GM23338 (cell line): ENCODE measurements at regions not wholly inside any gene's neighbourhood (a gene's known extent, or its start where the extent isn't known, plus 50 kb on each side); places are given as distances from the start of the nearest gene placed in this dataset.
A peak's percentile ranks its signal among the peaks of the same experiment; 100 is the strongest.

Source experiments
- ATAC-seq: fragments of 200-7000 bp; cut with Tn5 transposase; 3 replicates; pipeline ENCODE4 v1.9.1; 2020
- DNase-seq: peaks from one replicate; pipeline ENCODE4 v3.0.0-alpha.2; 2015; ENCODE audit warnings: low spot score
- H2AFZ ChIP-seq: fragments of 200-600 bp; sonication (generic); 2 replicates; pipeline ENCODE4 v1.8.0; 2016; ENCODE audit warnings: antibody characterized with exemption, mild to moderate bottlenecking, moderate library complexity
- H3F3A ChIP-seq: fragments of 200-600 bp; sonication (generic); replicated peaks from 2 replicates; pipeline ENCODE4 v1.8.0; 2017; ENCODE audit warnings: antibody characterized with exemption, mixed run types, low read depth
- H3K27ac ChIP-seq: fragments of 200-600 bp; sonication (generic); 2 replicates; pipeline ENCODE4 v1.6.1; 2016; ENCODE audit warnings: low read depth
- H3K27me3 ChIP-seq: fragments of 200-600 bp; sonication (generic); 2 replicates; pipeline ENCODE4 v1.8.0; 2016; ENCODE audit warnings: mild to moderate bottlenecking, mixed run types, moderate library complexity; ENCODE audit not compliant: insufficient read depth
- H3K36me3 ChIP-seq: fragments of 200-600 bp; sonication (generic); 2 replicates; pipeline ENCODE4 v1.8.0; 2016; ENCODE audit warnings: mild to moderate bottlenecking; ENCODE audit not compliant: insufficient read depth
- H3K4me1 ChIP-seq: fragments of 200-600 bp; sonication (generic); 2 replicates; pipeline ENCODE4 v1.8.0; 2016; ENCODE audit warnings: mild to moderate bottlenecking, moderate library complexity; ENCODE audit not compliant: insufficient read depth
- H3K4me2 ChIP-seq: fragments of 200-600 bp; sonication (generic); 2 replicates; pipeline ENCODE4 v1.7.1; 2017; ENCODE audit warnings: mixed run types
- H3K4me3 ChIP-seq: fragments of 200-600 bp; sonication (generic); 2 replicates; pipeline ENCODE4 v1.6.1; 2016; ENCODE audit warnings: mixed run types
- H3K79me2 ChIP-seq: fragments of 200-600 bp; sonication (generic); replicated peaks from 2 replicates; pipeline ENCODE4 v1.8.0; 2017; ENCODE audit warnings: mild to moderate bottlenecking; ENCODE audit not compliant: insufficient read depth
- H3K9me2 ChIP-seq: fragments of 200-600 bp; sonication (generic); 2 replicates; pipeline ENCODE4 v1.8.0; 2017; ENCODE audit not compliant: insufficient read depth
- H4K20me1 ChIP-seq: fragments of 200-600 bp; sonication (generic); replicated peaks from 2 replicates; pipeline ENCODE4 v1.8.0; 2017; ENCODE audit warnings: mild to moderate bottlenecking; ENCODE audit not compliant: insufficient read depth
- H3K27ac Mint-ChIP-seq: 2 replicates; pipeline ENCODE4 v1.8.0; 2020; ENCODE audit warnings: inconsistent platforms, mild to moderate bottlenecking, moderate library complexity, mixed read lengths
- H3K27me3 Mint-ChIP-seq: 3 replicates; pipeline ENCODE4 v1.8.0; 2022; ENCODE audit warnings: low read depth, mild to moderate bottlenecking, moderate library complexity, mixed read lengths, inconsistent platforms; ENCODE audit not compliant: insufficient read depth, poor library complexity
- H3K36me3 Mint-ChIP-seq: 3 replicates; pipeline ENCODE4 v1.8.0; 2021; ENCODE audit warnings: low read depth, mild to moderate bottlenecking, inconsistent platforms, moderate library complexity, mixed read lengths
- H3K4me1 Mint-ChIP-seq: 3 replicates; pipeline ENCODE4 v1.8.0; 2020; ENCODE audit warnings: mild to moderate bottlenecking, inconsistent platforms, mixed read lengths
- H3K4me3 Mint-ChIP-seq: 3 replicates; pipeline ENCODE4 v1.8.0; 2021; ENCODE audit warnings: moderate library complexity, mild to moderate bottlenecking, inconsistent platforms, mixed read lengths
- H3K9me3 Mint-ChIP-seq: 3 replicates; pipeline ENCODE4 v1.8.0; 2020; ENCODE audit warnings: moderate library complexity, mild to moderate bottlenecking, inconsistent platforms, mixed read lengths
- CREB1 ChIP-seq: fragments of 250-450 bp; sonication (Bioruptor Pico); IDR thresholded peaks from 2 replicates; pipeline ENCODE4 v1.5.0; 2020; ENCODE audit warnings: low read depth, mild to moderate bottlenecking, moderate library complexity
- EZH2 ChIP-seq: fragments of 200-600 bp; sonication (generic); IDR thresholded peaks from one replicate; pipeline ENCODE4 v1.8.0; 2017; ENCODE audit warnings: antibody characterized with exemption, mild to moderate bottlenecking, low read depth; ENCODE audit not compliant: unreplicated experiment
- EZH2phosphoT487 ChIP-seq: fragments of 200-600 bp; sonication (generic); IDR thresholded peaks from one replicate; pipeline ENCODE4 v1.8.1; 2018; ENCODE audit warnings: antibody characterized with exemption; ENCODE audit not compliant: unreplicated experiment
- NANOG ChIP-seq: IDR thresholded peaks from 2 replicates; pipeline ENCODE4 v1.6.1; 2016; ENCODE audit warnings: antibody characterized with exemption, borderline replicate concordance
- POLR2AphosphoS5 ChIP-seq: IDR thresholded peaks from 2 replicates; pipeline ENCODE4 v1.6.1; 2016; ENCODE audit warnings: antibody characterized with exemption, low read depth
- STAT1 ChIP-seq: IDR thresholded peaks from one replicate; pipeline ENCODE4 v1.6.1; 2016; ENCODE audit warnings: antibody characterized with exemption; ENCODE audit not compliant: unreplicated experiment
- ZNF114 ChIP-seq: fragments of 250-450 bp; sonication (Bioruptor Pico); IDR thresholded peaks from 2 replicates; pipeline ENCODE4 v1.5.0; 2020; ENCODE audit warnings: mild to moderate bottlenecking, moderate library complexity
- ZNF331 ChIP-seq: fragments of 250-450 bp; sonication (Bioruptor Pico); IDR thresholded peaks from 2 replicates; pipeline ENCODE4 v1.5.0; 2020; ENCODE audit warnings: low read depth, mild to moderate bottlenecking, moderate library complexity
- TF ChIP-seq, protein P1 (sequence below): IDR thresholded peaks from 2 replicates; pipeline ENCODE4 v1.6.1; 2016; ENCODE audit warnings: antibody characterized with exemption
- TF ChIP-seq, protein P2 (sequence below), 2 experiments: fragments of 200-600 bp in 1 of 2; sonication (generic) in 1 of 2; conservative IDR thresholded peaks; 2 replicates each; pipeline versions ENCODE4 v1.5.1 to v1.6.1; 2016 to 2017; ENCODE audit warnings: antibody characterized with exemption in 2 of 2, low read depth in 2 of 2, mild to moderate bottlenecking in 2 of 2, moderate library complexity in 1 of 2

DNA sequence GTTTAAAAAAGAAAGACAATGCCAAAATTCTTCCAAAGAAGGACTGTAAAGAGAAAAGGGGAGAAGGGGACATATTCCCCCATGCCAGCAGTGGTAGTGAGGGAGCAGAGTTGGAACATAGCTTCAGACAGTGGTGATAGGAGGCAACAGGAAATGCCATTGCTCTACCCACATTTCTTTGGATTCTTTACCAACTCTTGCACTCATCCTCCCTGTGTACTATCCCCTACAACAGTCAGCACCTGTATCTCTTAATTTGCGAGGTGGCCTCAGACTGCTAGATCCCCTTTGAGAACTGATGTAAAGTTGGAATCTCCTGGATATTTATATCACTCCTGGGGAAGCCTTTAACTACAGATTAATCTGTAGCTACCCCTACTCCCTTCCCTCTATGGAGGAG, 320.6 kb upstream of the PTGER4 start:
- Mint-ChIP-seq H3K4me3 (no peak overlapping the region), H3K27me3 (no peaks in the 10 kb centered on the region), H3K9me3 (no peaks in the 10 kb centered on the region), H3K4me1 (no peaks in the 10 kb centered on the region), H3K27ac (no peak overlapping the region; the same call in 1 of the 2 replicates), H3K36me3 (no peaks in the 10 kb centered on the region)
- no peaks in the 10 kb centered on the region for H4K20me1 ChIP-seq
- ATAC-seq (no peak), DNase-seq (no peak)
- no peak for TF ChIP-seq STAT1
- no peak for TF ChIP-seq EZH2
- no peak for TF ChIP-seq ZNF114 (CRISPR knock-in tag)
- no peaks in the 10 kb centered on the region for H3K36me3 ChIP-seq
- no peaks in the 10 kb centered on the region for H3K79me2 ChIP-seq
- peaks cover 7% of the 10 kb centered on the region; the same call in 1 of the 2 replicates for H3K9me2 ChIP-seq
- H2AFZ ChIP-seq, result 0 out of 2 replicates have a peak overlapping the region, but pooled peaks have one; percentile 6
- no peak overlapping the region for H3K27ac ChIP-seq
- H3K4me3 ChIP-seq, result no peak overlapping the region
- no peaks in the 10 kb centered on the region for H3F3A ChIP-seq
- no peaks in the 10 kb centered on the region for H3K4me1 ChIP-seq
- no peak overlapping the region for H3K4me2 ChIP-seq
- H3K27me3 ChIP-seq, result no peaks in the 10 kb centered on the region

DNA sequence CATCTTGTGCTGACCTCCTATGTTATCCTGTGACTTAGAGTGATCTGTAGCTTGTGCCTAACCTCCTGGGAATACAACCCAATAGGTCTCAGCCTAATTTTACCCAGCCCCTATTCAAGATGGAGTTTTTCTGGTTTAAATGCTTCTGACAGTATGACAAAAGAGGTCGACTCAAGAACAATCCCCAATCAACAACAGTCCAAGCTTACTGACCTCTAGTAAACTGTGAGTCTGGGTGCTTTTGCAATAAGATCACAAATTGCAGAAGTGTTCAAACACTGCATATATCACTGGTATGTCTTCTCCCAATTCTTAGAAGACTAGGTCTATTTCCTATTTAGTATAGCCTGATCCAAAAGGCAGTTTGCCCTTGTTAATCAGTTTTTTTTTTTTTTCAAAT, 323.5 kb upstream of the PTGER4 start:
- Histone ChIP-seq H3K4me2 (no peak overlapping the region), H3K79me2 (no peaks in the 10 kb centered on the region), H4K20me1 (no peaks in the 10 kb centered on the region), H3K9me2 (peaks cover 7% of the 10 kb centered on the region; the same call in 1 of the 2 replicates), H2AFZ (no peak overlapping the region), H3K36me3 (no peaks in the 10 kb centered on the region), H3K27ac (no peak overlapping the region), H3K27me3 (no peaks in the 10 kb centered on the region), H3K4me3 (no peak overlapping the region), H3K4me1 (no peaks in the 10 kb centered on the region), H3F3A (no peaks in the 10 kb centered on the region)
- no peak for DNase-seq
- H3K4me3 Mint-ChIP-seq, result no peak overlapping the region
- H3K36me3 Mint-ChIP-seq, result no peaks in the 10 kb centered on the region
- no peak for ATAC-seq
- no peak overlapping the region for H3K27ac Mint-ChIP-seq
- H3K9me3 Mint-ChIP-seq, result no peaks in the 10 kb centered on the region
- TF ChIP-seq, protein P1, sequence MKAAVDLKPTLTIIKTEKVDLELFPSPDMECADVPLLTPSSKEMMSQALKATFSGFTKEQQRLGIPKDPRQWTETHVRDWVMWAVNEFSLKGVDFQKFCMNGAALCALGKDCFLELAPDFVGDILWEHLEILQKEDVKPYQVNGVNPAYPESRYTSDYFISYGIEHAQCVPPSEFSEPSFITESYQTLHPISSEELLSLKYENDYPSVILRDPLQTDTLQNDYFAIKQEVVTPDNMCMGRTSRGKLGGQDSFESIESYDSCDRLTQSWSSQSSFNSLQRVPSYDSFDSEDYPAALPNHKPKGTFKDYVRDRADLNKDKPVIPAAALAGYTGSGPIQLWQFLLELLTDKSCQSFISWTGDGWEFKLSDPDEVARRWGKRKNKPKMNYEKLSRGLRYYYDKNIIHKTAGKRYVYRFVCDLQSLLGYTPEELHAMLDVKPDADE, result no peak
- TF ChIP-seq NANOG (no peak), ZNF331 (CRISPR knock-in tag) (no peak), POLR2AphosphoS5 (no peak), CREB1 (CRISPR knock-in tag) (no peak), EZH2phosphoT487 (no peak)
- TF ChIP-seq, protein P2, sequence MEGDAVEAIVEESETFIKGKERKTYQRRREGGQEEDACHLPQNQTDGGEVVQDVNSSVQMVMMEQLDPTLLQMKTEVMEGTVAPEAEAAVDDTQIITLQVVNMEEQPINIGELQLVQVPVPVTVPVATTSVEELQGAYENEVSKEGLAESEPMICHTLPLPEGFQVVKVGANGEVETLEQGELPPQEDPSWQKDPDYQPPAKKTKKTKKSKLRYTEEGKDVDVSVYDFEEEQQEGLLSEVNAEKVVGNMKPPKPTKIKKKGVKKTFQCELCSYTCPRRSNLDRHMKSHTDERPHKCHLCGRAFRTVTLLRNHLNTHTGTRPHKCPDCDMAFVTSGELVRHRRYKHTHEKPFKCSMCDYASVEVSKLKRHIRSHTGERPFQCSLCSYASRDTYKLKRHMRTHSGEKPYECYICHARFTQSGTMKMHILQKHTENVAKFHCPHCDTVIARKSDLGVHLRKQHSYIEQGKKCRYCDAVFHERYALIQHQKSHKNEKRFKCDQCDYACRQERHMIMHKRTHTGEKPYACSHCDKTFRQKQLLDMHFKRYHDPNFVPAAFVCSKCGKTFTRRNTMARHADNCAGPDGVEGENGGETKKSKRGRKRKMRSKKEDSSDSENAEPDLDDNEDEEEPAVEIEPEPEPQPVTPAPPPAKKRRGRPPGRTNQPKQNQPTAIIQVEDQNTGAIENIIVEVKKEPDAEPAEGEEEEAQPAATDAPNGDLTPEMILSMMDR (conservative IDR thresholded peaks at IDR 0.05; ENCODE audit: low read depth in 2 of 2), result no peak
- H3K27me3 Mint-ChIP-seq, result no peaks in the 10 kb centered on the region
- H3K4me1 Mint-ChIP-seq, result no peaks in the 10 kb centered on the region
